BLaER1 treated with 17β-estradiol and CSF1 and Interleukin-3, amounts not matched to agents 10 nM and 100 nM (cell line): ENCODE measurements at regions not wholly inside any gene's neighbourhood (a gene's known extent, or its start where the extent isn't known, plus 50 kb on each side); places are given as distances from the start of the nearest gene placed in this dataset.
A peak's percentile ranks its signal among the peaks of the same experiment; 100 is the strongest.

ENCODE experiments used
- H3K27ac ChIP-seq, 11 experiments: shearing (Covaris generic); formaldehyde crosslinking; 2 replicates each; pipeline ENCODE4 v1.8.1; 2022
- H3K27me3 ChIP-seq, 11 experiments: shearing (Covaris generic); formaldehyde crosslinking; 2 replicates each; pipeline ENCODE4 v1.8.1; 2022
- H3K36me3 ChIP-seq, 11 experiments: shearing (Covaris generic); formaldehyde crosslinking; 2 replicates each; pipeline ENCODE4 v1.8.1; 2022
- H3K4me1 ChIP-seq, 10 experiments: shearing (Covaris generic); formaldehyde crosslinking; 2 replicates each; pipeline ENCODE4 v1.8.1; 2022
- H3K4me2 ChIP-seq, 11 experiments: shearing (Covaris generic); formaldehyde crosslinking; 2 replicates each; pipeline ENCODE4 v1.8.1; 2022
- H3K4me3 ChIP-seq, 10 experiments: shearing (Covaris generic); formaldehyde crosslinking; 2 replicates each; pipeline ENCODE4 v1.8.1; 2022
- H3K9ac ChIP-seq, 11 experiments: shearing (Covaris generic); formaldehyde crosslinking; 2 replicates each; pipeline ENCODE4 v1.8.1; 2022
- H3K9me3 ChIP-seq, 11 experiments: shearing (Covaris generic); formaldehyde crosslinking; replicated peaks in 1 of 11; 2 replicates each; pipeline ENCODE4 v1.8.1; 2022
- H4K20me1 ChIP-seq, 11 experiments: shearing (Covaris generic); formaldehyde crosslinking; 2 replicates each; pipeline ENCODE4 v1.8.1; 2022
- Cebpa-rat ChIP-seq, 11 experiments: shearing (Covaris generic); IDR thresholded peaks; 2 replicates each; pipeline ENCODE4 v1.8.1; 2022

DNA sequence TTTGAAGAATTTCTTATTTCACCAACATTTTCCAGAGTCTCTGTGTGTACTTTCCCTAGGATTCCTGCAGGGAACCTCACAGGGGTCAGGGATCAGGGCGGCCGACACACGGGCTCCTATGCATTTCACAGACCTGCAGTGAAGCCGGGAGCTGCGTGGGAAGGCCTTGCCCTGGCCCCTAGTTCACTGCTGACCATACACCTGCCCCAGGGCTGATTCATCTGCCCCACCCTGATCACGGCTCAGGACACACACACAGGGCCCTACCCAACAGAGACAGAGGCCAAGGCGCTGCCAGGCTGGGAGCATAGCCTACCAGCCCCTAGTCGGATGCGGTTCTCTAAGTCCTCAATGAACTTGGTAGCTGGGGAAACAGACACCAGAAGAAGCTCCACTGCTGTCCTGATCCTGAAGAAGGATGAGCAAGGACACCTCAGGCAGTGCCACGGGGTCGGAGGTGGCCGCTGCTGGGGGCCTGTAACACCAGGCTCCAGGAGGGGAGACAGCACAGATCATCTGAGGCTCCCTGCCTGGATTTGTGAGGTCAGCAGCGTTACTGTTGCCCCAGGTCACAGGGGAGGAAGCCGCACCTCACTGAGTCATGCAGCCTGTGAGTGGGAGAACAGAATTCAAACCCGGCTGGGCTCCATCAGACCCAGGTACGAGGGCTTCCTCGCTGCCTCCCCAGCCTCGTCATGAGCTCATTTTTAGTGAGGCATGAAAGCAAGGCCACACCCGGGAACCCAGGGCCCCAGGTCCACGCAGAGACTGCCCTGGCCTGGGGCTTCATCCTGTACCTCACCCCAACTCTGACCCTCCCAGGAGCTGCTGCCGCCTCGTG lies 278.8 kb upstream of the PPP2R2D start:
- Histone ChIP-seq H3K4me3 (no peak overlapping the region), H3K4me2 (peak overlapping the region in 5 of 11 experiments; percentile 2 to 32 (median 14); a peak in 4 of 22 replicates), H3K4me1 (peaks cover 0 to 30% (median 16%) of the 10 kb centered on the region in 10 experiments; a peak in 12 of 20 replicates), H3K27me3 (peaks cover 0 to 2% (median 0%) of the 10 kb centered on the region in 11 experiments; a peak in 1 of 22 replicates), H3K27ac (no peak overlapping the region), H3K9me3 (peaks cover 0 to 7% (median 0%) of the 10 kb centered on the region in 11 experiments; a peak in 4 of 22 replicates), H3K9ac (no peak overlapping the region), H3K36me3 (no peaks in the 10 kb centered on the region), H4K20me1 (no peaks in the 10 kb centered on the region; a peak in 2 of 22 replicates)
- no peak for TF ChIP-seq Cebpa-rat (IDR thresholded peaks at IDR 0.05)

DNA sequence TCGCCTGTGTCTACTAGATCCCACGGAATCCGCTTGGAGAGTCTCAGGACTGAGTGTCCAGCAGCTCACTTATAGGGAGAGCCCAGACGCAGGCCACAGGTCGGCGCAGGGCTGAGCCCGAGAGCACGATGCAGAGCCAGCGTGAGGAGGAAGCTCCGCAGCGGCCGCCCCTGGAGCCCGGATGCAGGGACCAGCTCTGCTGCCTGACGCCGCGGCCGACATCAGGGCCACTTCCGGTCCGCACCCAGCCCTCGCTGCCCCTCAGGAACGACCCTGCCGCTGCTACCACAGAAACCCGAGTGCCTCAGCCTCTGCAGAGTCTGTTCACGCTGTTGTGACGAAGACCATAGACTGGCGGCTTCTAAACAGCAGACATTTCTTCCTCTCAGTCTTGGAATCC lies 275.8 kb upstream of the PPP2R2D start:
- H3K9ac ChIP-seq: no peak overlapping the region
- H3K27me3 ChIP-seq: peaks cover 0 to 2% (median 0%) of the 10 kb centered on the region in 11 experiments; a peak in 1 of 22 replicates
- TF ChIP-seq Cebpa-rat (IDR thresholded peaks at IDR 0.05): no peak
- H3K36me3 ChIP-seq: no peaks in the 10 kb centered on the region
- peaks cover 0 to 23% (median 16%) of the 10 kb centered on the region in 10 experiments; a peak in 12 of 20 replicates for H3K4me1 ChIP-seq
- no peak overlapping the region for H3K27ac ChIP-seq
- no peaks in the 10 kb centered on the region; a peak in 2 of 22 replicates for H4K20me1 ChIP-seq
- H3K4me2 ChIP-seq: no peak overlapping the region
- peaks cover 9 to 27% (median 13%) of the 10 kb centered on the region in 11 experiments for H3K9me3 ChIP-seq
- H3K4me3 ChIP-seq: no peak overlapping the region

DNA sequence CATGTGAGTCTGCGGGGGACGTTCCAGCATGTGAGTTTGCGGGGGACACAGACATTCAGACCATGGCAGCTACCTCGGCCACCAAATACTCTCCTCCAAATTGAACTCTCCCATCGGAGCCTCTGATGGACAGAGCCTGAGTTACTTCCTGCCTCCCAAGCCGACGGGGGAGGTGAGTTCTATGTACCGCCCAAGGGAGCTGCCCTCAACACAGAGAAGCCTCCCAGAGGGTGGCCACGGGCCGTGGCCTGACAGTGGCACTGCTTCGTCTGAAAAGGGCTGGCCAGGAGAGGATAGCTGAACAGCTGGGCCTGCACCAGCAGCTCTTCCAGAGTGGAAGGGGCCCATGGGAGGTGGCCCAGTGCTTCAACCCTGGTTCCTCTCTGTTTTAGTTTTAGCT lies 274.5 kb upstream of the PPP2R2D start:
- no peak for TF ChIP-seq Cebpa-rat (IDR thresholded peaks at IDR 0.05)
- Histone ChIP-seq H3K4me3 (no peak overlapping the region), H4K20me1 (no peaks in the 10 kb centered on the region; a peak in 1 of 22 replicates), H3K36me3 (no peaks in the 10 kb centered on the region), H3K9ac (no peak overlapping the region), H3K4me2 (no peak overlapping the region), H3K9me3 (peaks cover 9 to 27% (median 13%) of the 10 kb centered on the region in 11 experiments), H3K4me1 (peaks cover 0 to 12% (median 8%) of the 10 kb centered on the region in 10 experiments; a peak in 7 of 20 replicates), H3K27me3 (peaks cover 0 to 2% (median 0%) of the 10 kb centered on the region in 11 experiments; a peak in 1 of 22 replicates), H3K27ac (no peak overlapping the region)

DNA sequence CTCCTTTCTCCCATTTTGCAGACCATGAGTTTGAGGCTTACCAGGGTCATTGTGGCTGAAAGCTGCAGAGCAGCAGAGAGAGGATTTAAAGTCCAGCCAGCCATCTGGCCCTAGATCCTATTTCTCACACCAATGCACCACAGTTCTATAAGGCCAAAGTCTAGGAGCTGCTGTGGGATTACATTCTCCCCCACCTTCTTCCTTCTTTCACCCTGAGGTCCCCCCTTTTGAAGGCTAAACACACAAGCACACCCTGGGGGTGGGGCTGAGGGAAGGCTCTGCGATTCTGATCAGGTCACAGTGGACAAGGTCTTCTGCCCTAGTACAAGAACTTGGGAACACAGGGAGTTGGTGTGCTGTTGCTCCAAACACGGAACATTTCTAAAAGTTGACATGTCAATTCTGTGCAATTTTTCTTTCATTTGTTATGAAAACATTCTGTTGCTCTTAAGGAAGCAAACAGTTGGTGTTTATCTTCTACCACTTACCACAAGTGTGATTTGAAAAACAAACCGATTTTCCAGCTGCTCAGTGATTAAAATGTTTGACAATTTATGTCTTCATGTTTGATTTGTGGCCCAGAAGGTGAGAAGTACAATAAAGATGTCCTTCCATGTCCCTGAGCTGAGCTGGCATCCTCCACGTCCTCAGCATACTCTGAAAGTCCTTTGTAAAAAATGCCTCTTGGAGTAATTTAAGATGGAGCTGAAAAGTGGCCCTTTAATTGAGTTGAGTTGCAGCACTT lies 271.6 kb upstream of the PPP2R2D start:
- no peak for TF ChIP-seq Cebpa-rat (IDR thresholded peaks at IDR 0.05)
- H3K4me3 ChIP-seq: no peak overlapping the region
- H3K9ac ChIP-seq: no peak overlapping the region
- H3K27me3 ChIP-seq: no peaks in the 10 kb centered on the region
- H4K20me1 ChIP-seq: no peaks in the 10 kb centered on the region
- no peak overlapping the region for H3K27ac ChIP-seq
- H3K4me1 ChIP-seq: no peaks in the 10 kb centered on the region
- no peaks in the 10 kb centered on the region for H3K36me3 ChIP-seq
- no peak overlapping the region for H3K4me2 ChIP-seq
- H3K9me3 ChIP-seq: peaks cover 9 to 32% (median 16%) of the 10 kb centered on the region in 11 experiments

DNA sequence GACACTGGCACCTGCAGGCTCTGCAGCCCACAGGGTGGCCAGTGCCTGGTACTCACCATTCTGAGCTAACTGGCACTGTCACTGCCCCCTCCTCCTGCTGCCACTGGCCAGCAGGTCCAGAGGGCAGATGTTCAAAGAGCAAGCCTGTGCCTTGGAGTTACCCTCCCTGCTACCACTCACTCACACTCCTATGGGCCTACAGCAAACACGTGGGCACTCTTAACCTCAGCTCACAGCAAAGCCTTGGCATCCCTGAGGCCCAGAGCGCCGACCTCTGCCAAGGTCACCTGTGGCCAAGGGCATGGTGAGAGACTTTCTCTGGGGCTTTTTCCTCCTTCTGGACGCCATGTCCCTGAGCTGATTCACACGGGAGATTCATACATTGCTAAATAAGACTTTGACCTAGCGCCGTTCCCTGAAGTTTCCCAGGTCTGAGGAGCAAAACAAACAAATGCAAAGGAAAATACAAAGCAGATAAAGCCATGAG lies 270.0 kb upstream of the PPP2R2D start:
- H3K9me3 ChIP-seq: peaks cover 9 to 39% (median 17%) of the 10 kb centered on the region in 11 experiments
- H3K4me3 ChIP-seq: no peak overlapping the region
- H3K27me3 ChIP-seq: no peaks in the 10 kb centered on the region
- peaks cover 0 to 6% (median under 1%) of the 10 kb centered on the region in 10 experiments; a peak in 7 of 20 replicates for H3K4me1 ChIP-seq
- H3K4me2 ChIP-seq: no peak overlapping the region
- H3K27ac ChIP-seq: no peak overlapping the region
- no peak for TF ChIP-seq Cebpa-rat (IDR thresholded peaks at IDR 0.05)
- H3K36me3 ChIP-seq: no peaks in the 10 kb centered on the region
- no peak overlapping the region for H3K9ac ChIP-seq
- no peaks in the 10 kb centered on the region for H4K20me1 ChIP-seq

DNA sequence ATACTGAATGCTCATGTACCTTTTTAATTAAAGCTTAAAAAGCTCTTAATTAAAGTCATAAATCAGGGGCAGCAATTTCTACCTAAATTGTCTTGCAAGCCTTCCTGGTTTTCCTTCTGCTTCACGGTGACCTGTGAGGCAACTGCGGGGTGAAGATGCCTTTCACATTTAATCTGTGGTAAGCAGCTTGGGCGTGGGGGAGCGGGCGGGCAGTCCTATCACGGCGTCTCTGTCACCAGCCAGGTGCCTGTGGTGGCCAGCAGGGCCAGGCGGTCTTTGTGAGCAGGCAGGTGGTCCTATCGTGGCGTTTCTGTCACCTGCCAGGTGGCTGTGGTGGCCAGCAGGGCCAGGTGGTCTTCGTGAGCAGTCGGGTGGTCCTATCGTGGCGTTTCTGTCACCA lies 269.2 kb upstream of the PPP2R2D start:
- Histone ChIP-seq H3K27ac (no peak overlapping the region), H3K36me3 (no peaks in the 10 kb centered on the region), H3K9me3 (peaks cover 9 to 35% (median 17%) of the 10 kb centered on the region in 11 experiments), H3K9ac (no peak overlapping the region), H3K27me3 (no peaks in the 10 kb centered on the region), H3K4me2 (no peak overlapping the region), H3K4me1 (peaks cover 0 to 11% (median 3%) of the 10 kb centered on the region in 10 experiments; a peak in 7 of 20 replicates), H4K20me1 (no peaks in the 10 kb centered on the region), H3K4me3 (no peak overlapping the region)
- no peak for TF ChIP-seq Cebpa-rat (IDR thresholded peaks at IDR 0.05)

DNA sequence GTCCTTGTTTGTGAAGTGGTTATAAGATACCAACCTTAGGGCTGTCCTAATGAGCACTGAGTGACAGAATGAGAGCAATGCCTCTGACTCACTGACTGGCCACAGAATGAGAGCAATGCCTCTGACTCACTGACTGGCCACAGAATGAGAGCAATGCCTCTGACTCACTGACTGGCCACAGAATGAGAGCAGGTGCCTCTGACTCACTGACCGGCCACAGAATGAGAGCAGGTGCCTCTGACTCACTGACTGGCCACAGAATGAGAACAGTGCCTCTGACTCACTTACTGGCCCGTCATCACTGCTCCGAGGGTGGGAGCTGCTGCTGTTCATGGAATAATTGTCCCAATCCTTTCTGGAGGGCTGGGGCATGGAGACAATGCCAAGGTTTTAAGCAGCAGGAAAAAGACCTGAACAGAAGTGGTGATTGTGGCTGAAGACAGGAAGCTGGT lies 265.2 kb upstream of the PPP2R2D start:
- no peak for TF ChIP-seq Cebpa-rat (IDR thresholded peaks at IDR 0.05)
- Histone ChIP-seq H3K27me3 (no peaks in the 10 kb centered on the region), H3K9ac (no peak overlapping the region), H4K20me1 (no peaks in the 10 kb centered on the region), H3K4me1 (peaks cover 2 to 13% (median 7%) of the 10 kb centered on the region in 10 experiments; a peak in 19 of 20 replicates), H3K4me3 (no peak overlapping the region), H3K27ac (peak overlapping the region in 2 of 11 experiments; percentile 3 to 43; a peak in 2 of 22 replicates), H3K36me3 (peaks cover 0 to 3% (median 0%) of the 10 kb centered on the region in 11 experiments; a peak in 2 of 22 replicates), H3K4me2 (peak overlapping the region in 3 of 11 experiments; percentile 0 to 44 (median 24); a peak in 5 of 22 replicates), H3K9me3 (peaks cover 22 to 36% (median 27%) of the 10 kb centered on the region in 11 experiments)

DNA sequence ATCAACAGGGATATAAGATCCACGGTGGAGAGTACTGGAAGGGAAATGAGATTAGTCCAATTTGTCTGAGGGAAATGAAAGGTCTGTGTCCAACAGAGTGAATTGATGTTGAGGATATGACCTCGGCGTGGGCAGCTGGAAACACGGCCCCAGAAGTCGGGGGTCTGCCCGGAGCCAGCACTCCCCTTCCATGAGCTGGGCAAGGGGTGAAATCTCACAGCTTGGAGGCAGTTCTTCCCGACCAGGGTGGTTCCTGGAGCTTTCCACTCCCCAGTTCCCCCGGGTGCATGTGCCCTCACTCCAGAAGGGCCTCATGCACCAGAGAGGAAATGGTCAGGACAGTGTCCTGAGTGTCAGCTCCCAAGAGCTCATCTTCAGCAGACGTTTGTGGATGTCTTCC lies 264.7 kb upstream of the PPP2R2D start:
- Histone ChIP-seq H3K4me3 (no peak overlapping the region), H3K27me3 (no peaks in the 10 kb centered on the region), H3K9ac (no peak overlapping the region), H3K4me2 (peak overlapping the region in 3 of 11 experiments; percentile 0 to 44 (median 24); a peak in 3 of 22 replicates), H3K9me3 (peaks cover 22 to 38% (median 27%) of the 10 kb centered on the region in 11 experiments), H4K20me1 (no peaks in the 10 kb centered on the region), H3K4me1 (peaks cover 7 to 18% (median 12%) of the 10 kb centered on the region in 10 experiments), H3K27ac (peak overlapping the region in 2 of 11 experiments; percentile 3 to 43; a peak in 2 of 22 replicates), H3K36me3 (peaks cover 0 to 3% (median 0%) of the 10 kb centered on the region in 11 experiments; a peak in 2 of 22 replicates)
- no peak for TF ChIP-seq Cebpa-rat (IDR thresholded peaks at IDR 0.05)
